ENCODE measurements at regions not wholly inside any gene's neighbourhood (a gene's known extent, or its start where the extent isn't known, plus 50 kb on each side); places are given as distances from the start of the nearest gene placed in this dataset.
"Not testable (repeated sequence)": the region's sequence is repeated elsewhere in the genome, so short reads cannot be mapped to it uniquely, and the experiment has no call there.

DNA sequence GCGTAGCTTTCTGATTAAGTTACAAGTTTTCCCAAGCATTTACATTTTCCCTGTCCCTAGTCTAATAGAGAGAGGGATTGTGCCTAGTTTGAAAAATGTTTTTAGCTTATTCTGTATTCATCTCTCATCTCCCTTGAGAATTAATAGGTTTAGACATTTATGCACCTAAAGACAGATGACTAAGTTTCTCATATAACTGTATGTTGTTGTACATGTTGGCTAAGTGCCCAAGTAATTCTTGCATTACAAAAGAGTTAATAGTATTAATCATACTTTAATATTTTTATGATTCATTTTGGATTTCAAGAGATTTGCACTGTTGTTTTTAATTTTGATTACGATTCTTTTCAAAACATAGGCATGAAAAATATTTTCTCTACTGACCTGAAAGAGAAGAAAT is 109.0 kb upstream of the TBL1XR1 start:
- DNase-seq: no peak

DNA sequence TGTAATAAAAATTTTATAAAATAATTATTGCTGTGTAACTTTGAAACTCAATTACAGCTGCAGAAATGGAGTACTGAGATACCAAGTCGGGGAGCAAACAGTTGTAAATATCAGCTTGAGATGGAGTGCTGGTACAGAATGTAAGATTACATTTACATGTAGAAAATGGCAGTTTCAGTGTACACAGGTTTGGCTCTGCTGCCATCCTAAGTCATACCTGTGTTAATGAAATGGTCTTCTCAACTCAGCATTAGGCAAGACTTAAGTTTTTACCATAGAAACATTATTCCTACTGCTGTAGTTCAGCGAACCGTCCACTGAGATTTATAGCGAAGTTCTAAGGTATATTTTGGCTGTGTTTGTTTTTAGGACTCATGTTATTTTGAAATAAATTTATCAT is 110.1 kb upstream of the TBL1XR1 start:
- no peak for DNase-seq

DNA sequence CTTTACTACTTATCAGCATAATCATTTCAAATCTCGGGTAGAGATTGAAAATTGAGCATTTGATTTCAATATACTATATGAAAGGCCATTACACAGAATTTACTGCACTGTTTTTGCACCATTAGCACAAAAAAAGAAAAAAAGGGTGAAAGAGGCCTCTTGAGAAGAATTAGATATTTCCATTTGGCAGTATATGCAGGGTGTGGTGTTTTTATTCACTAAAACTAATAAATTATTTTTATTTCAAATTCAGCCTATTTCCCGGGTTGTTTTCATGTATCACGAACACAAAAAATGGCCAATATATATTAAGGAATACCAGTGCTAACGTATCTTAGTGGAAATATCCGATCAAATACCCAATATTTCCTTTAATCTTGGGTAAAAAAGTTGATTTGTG is 110.5 kb upstream of the TBL1XR1 start:
- DNase-seq: no peak

DNA sequence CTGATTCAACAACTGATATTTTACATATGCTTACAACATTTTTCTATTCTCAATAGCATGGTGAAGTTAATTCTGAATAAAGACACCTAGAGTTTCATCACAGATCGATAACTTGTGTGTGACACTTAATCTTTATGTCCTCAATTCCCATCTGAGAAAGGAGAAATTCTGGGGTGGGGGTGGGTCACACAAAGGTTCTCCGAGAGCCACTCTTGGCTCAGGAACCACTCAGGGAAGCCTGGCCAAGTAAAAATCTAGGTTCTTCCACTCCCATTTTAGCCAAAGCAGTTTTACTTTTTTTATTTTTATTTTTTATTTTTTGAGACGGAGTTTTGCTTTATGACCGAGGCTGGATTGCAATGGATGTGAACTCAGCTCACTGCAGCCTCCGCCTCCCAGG is 111.0 kb upstream of the TBL1XR1 start:
- DNase-seq: no peak

DNA sequence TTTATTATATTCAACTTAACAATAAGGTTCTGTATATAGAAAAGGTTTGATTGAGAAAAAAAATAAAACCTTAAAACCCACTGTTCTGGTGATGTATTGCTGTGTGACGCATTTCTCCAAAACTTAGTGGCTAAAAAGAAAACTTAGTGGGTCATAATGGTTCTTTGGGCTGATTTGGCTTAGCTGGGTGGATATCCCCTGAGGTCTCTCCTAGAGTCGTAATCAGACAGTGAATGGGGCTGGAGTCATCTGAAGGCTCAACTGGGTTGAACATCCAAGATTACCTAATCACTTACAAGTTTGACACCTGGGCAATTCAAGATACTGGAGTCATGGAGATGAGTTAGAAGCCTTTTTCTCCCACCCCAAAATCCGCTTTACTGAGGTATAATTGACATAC is 111.6 kb upstream of the TBL1XR1 start:
- no peak for DNase-seq

DNA sequence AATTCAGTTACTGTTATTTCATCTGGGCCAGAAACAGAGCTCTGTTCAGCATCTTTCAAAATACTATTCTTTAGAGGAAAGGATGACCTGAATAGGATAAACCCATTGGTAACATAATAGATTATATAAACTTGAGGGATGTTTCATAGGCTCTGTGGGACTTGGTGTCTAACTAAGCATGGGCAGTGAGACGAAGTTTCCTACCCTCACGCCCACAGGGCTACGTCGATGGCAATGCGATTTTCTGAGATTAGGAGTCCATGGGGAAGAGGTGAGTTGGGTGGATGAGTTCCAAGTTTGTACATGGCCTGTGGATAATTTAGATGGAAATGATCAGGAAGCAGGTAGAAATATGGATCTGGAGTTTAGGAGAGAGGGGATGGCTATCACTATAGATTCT is 115.2 kb upstream of the TBL1XR1 start:
- no peak for DNase-seq

DNA sequence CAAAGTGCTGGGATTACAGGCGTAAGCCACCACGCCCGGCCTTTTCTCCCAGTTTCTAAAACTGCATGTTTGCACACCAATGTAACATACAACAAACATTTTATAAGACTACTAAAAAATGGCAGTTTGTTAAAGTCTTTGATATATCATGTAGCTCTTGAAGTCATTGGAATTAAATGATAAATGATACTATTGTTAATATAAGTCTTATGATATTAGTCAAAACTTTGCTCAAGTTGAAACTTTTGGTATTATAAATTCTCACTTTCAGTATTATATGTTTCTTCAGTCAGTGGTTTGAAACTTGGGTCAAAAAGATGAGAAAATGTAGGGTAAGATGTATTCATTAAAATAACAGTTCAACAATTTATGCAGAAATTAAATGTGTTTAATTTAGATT is 117.6 kb upstream of the TBL1XR1 start:
- DNase-seq: no peak

DNA sequence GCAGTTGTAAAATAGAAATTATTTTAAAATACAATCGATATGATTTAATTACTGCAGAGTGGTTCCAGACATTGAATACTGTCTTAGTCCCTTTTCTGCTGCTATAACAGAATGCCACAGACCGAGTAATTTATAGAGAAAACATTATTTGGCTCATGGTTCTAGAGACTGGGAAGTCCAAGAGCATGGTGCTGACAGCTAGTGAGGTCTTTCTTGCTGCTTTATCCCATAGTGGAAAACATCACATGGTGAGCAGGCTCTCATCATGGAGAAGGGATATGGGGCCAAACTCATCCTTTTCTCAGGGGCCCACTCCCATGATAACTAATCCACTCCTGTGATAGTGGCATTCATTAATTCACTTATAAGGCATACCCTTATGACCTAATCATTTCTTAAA is 120.0 kb upstream of the TBL1XR1 start:
- no peak for DNase-seq

DNA sequence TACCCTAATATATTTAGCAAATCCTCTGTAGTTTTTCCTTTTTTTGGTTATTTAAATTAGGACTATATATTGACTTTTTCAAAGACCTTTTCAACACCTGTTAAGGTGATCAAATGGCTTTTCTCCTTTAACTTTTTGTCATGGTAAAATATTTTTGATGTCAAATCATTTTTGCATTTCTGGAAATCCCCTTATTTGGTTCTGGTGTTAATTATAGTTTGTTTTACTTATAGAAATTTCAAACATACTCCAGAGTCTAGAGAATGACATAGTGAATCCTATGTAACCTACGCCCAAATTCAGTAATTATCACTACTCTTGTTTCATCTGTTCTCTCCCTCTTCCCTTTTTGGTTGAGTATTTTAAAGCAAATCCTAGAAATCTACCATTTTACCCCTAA is 121.3 kb upstream of the TBL1XR1 start:
- DNase-seq: no peak

DNA sequence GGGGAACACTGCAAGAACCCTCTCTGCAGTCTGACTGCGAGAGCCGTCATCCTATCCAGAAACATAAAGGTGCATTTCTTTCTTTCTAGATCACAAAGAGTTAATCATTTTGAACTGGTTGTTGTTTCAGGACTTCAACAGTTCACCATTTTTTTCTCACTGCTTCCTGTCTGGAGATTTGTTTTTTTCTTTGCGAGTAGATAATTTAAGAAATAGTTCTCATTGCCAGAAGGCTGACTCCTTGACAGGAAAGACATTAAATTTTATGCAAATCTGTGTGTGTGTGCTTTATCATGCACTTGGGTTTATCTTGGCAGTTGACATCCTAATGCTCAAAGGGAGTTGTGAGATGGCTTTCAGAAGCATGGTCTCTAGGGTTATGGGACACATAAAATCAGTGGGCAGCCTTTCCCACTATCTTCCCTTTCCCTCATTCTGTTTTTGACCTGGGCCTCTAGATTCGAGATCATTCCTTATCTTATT is 123.5 kb upstream of the TBL1XR1 start:
- DNase-seq: no peak

DNA sequence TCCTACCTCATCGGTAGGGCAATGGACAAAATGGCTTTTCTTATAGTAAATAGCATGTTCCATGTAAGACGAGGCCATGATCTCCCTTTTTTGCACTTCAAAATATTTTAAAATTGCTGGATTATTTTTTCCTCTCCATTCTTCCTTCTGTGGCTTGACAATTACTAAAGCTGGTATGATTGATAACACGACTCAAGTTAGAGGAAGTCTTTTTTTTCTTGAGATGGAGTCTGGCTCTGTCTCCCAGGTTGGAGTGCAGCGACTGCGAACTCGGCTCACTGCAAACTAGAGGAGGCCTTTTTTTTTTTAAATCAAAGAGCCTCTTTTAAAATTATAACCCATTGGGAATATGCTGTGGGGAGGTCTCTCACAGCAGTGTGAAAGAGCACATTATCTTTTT is 124.5 kb upstream of the TBL1XR1 start:
- no peak for DNase-seq

DNA sequence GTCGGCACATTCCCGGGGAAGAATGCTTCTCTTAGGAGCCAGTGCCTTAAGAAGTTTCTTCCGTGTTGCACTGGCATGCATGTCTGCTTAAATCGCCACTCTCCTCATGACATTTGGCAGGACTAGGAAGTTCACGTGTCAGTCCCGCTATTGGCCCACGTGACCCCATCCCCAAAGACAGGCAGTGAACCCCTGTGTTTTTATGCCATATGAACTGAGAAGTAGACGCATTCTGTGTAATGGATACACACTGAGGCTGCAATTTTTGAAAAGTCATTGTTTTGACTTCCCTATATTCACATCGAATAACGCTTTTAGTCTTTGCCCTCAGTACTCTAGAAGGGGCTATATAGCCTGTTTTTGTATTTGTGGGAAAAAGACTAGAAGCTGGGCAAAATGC is 125.6 kb upstream of the TBL1XR1 start:
- no peak for DNase-seq

DNA sequence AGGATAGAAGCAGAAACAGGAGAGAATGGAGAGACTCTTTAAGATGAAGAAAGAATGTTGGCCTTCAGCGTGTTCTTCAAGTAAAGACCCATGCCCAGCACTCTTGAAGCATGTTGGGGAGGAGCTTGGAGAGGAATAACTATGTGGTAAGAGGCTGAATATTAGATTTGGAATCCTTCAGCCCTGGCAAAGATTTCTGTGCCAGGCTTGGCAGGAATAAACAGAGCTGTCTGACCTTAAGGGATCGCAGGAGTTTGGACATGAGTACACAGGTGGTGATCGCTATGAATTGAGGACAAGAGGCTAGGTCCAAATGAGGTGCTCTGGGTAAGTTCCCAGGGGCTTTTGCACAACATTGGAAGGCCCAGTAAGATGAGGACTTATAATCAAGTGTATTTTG is 132.6 kb upstream of the TBL1XR1 start:
- no peak for DNase-seq

DNA sequence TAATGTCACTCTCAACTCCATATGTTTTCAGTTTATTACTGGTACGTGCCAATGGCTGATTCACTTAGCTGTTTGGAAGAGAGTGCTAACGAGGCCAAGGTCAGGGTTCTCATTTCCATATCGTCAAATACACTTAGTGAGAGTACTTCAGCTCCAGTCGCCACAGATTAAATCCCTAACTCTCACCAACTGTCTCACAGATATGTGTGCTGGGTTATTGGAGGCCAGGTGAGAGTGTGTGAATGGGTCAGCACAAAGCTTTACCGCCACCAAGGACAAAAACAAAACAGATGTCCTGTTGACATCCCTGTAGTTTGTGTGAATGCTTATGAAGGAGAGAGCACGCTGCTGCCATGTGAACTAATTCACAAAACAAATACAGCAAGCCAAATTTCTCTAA is 133.5 kb upstream of the TBL1XR1 start:
- DNase-seq: no peak

DNA sequence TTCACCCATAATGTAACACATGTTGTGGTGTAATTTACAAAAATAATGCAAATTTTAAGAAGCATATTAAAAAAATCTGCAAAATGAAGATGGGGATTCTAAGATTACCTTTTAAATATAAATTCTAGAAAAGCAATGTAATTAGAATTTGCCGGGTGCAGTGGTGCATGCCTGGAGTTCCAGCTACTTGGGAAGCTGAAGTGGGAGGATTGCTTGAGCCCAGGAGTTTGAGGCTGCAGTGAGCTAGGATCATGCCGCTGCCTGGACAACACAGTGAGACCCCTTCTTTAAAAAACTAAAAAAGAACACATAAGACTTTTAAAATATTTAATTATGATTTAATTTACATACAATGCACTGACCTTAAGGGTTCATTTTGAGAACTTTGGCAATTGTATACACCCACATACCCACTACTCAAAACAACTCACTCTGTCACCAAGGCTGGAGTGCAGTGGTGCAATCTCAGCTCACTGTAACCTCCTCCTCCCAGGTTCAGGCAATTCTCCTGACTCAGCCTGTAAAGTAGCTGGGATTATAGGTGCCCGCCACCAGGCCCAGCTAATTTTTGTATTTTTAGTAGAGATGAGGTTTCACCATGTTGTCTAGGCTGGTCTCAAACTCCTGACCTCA is 134.0 kb upstream of the TBL1XR1 start:
- no peak for DNase-seq

DNA sequence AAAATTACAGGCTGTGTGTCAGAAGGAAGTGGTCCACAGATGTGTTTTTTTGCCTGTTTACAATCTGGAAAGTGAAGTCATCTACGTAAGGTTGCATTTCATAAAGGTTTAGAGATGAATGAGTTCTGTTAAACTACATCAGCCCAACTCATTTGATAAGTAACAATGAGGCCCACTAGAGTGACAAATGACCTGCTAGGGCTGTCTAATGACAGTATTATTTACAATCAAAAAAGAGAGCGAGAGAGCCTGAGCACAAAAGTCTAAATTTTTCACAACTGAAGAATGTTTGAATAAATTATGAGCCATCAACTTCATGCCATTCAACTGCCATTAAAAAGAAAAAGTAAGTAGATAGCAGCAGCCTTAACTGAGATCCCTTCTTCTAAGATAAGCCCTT is 135.7 kb upstream of the TBL1XR1 start:
- DNase-seq: no peak

DNA sequence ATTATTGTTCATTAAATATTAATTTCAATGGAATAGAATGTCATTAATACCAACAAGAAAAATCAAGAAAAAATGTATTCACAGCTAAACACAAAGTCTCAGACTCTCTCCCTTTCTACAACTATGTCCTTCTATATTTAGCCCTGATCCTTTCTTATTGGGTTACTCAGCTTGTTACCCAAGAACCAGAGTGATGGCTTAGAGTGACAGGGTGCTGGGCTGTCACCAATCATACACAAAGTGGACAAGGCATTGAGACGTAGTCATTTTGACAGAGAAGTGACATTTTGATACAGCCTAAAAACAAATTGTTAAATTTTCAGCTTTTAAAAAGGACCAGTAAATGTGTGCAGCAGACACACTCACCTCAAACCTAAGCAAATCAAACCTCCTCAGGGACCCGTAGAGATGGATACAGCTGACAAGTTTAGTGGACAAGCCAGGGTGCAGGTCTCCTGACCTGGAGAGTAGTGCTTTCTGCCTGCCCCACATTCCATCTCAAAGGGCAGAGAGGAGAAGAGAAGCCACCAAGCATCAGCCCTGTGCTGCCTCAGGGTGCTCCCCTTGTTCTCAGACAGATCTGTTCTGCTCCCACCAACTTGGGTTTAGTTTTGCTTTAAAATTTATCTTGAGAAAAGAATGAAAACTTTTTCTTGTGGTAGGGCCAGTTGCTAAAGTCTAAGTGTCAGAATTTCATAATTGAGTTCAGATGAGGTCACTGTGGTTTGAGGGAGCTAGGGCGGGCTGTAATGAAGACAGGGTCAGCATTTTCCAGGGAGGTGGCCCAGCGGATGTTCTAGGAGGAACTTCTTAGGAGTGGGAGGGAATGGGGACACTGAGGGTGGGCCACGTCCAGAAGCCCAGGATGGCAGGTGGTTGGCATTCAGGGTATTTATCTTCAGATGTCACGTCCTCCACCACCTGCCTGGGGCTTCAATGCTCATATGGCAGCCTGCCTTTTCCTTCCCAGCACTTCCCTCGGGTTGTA is 136.5 kb upstream of the TBL1XR1 start:
- DNase-seq: no peak

DNA sequence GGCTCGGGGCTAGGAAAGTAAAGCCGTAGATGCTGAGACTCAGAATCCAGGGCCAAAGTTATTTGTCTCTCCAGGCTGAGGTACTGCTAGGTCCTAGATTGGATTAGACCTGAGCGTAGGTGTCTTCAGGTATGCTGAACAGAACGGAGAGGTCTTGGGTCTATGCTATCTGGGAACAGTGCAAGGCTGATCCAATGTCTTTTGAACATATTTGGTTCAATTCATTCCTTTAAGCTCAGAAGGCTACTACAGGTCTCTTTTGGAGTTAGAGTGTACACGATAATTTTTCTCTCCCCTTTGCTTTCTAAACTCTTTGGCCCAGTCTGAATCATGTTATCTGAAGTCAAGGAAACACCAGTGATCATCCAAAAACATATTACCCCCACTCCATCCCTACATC is 137.5 kb upstream of the TBL1XR1 start:
- DNase-seq: no peak

DNA sequence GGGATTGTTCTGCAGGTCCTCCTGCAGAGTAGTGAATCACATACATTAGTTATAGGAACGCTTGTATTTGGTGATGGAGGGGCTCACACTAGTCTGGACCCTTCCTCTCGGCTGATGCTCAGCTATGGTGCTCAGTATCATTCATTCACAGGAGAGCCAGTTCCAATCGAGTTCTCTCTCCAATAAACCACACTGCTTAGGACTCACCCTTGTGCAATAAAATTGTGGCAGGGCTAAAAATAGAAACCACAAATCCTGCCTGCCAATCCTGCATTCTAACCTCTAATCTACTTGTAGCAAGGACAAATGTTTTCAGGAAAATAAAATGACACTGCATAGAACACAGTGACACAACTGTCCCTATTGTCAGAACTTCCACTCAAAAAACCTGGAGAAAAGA is 138.4 kb upstream of the TBL1XR1 start:
- DNase-seq: no peak

DNA sequence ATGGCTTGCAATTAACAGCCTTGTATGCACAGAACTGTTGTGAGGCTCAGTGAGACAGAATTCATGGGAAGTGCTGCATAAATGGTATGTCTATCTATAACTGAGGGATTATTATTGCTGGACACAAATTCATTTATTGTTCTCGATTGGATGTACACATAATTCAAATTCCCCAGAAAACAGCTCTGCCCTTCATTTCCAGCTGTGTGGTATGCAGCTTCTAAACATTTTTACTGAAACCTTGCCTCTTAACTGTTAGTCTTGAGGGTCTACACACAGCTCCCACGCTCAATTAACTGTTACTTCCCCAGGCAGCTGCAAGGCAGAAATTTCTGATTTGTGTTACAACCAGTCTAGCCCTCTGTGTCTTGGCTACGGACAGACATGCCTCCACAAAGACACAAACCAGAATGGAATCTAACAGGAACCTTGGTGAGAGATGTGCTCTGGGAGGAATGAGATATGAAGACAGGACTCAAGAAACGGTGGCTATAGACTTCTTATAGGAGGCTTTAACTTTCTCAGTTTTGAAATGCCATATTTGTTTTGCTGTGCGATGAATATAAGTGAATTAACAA is 139.7 kb upstream of the TBL1XR1 start:
- no peak for DNase-seq

DNA sequence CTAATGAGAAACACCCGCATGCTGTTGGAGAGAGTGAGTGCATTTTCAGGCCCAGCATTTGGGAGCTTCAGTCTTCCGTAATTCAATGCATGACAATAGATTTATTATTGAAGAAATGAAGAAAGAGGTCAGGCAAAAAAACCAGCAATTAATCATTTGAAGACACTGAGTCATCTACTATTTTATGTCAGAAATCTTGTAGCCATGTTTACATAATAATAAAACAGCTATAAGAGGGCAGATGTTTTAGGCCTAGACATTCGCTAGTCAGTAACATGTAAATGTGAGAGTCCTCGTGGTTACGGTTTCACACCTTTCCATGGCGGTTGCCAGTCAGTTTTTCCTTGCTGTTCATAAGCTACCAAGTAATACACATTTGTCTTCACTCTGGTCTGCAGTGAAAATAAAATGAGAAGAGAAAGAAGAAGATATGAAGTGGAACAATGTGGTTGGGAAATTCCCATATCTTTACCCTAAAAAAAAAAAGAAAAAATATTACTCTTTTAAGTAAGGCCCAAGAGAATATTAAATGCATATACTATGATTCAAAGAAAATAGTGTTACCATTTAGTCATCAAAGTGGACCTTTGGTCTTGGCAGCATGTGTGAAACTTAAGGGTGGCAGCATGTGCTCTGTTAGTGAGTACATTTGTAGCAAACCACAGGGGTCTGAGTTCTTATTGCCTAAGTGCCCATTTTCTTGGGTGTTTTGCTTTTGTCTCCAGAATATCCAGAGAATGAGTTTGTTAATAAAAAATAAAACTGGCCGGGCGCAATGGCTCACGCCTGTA is 140.5 kb upstream of the TBL1XR1 start:
- DNase-seq: no peak

DNA sequence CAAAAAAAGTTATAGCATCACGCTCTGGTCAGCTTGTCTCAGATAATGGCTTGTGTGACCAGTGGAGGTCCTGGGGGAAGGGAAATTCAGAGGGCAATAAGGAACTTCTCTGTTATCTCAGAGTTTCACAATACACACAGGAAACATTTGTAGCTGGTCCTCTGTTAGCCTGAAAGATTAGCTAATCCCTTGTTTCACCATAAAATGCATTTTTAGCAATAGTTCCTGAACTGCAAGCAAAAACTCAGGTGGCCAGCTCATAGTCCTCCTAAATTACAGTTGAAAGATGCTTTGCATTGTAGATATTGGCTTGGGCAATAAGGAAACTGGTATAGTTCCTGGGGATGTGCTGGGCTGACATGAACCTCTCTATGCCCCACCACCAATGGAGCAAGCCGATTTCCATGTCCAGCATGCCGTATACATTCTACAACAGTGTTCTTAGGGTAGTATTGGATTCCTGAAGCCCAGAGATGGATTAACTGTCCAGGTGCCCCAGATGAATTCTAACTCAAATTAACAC is 141.5 kb upstream of the TBL1XR1 start:
- no peak for DNase-seq

DNA sequence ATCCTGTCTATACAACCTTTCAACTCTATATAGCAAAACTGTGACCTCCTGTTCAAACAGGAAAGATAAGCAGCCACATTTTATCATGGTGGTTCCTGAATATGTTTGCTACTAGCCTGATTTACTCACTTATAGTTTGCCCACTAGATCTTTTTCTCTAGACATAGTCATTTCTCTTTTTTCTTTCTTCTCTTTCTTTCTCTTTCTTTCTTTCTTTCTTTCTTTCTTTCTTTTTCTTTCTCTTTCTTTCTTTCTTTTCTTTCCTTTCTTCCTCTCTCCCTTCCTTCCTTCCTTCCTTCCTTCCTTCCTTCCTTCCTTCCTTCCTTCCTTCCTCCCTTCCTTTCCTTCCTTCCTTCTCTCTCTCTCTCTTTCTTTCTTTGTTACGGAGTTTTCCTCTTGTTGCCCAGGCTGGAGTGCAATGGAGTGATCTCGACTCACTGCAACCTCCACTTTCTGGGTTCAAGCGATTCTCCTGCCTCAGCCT is 142.0 kb upstream of the TBL1XR1 start:
- not testable (repeated sequence) for DNase-seq

Measured in NCI-H1048 (cell line).